ENCODE measurements at regions not wholly inside any gene's neighbourhood (a gene's known extent, or its start where the extent isn't known, plus 50 kb on each side); places are given as distances from the start of the nearest gene placed in this dataset.

- no peaks in the 10 kb centered on the region for H3K27me3 ChIP-seq (replicated peaks)
- in situ Hi-C loops (cut with HindIII; ENCODE audit: low pct_ligation_motif_present, low sequenced_read_pairs): no loop called here
- H3K27ac ChIP-seq: no peak overlapping the region
- DNase-seq: no peak
- H3K36me3 ChIP-seq (replicated peaks): no peaks in the 10 kb centered on the region
- H3K4me3 ChIP-seq (ENCODE audit: low read depth, low read length): no peak overlapping the region
- no peak for TF ChIP-seq CTCF (IDR thresholded peaks at IDR 0.05; ENCODE audit: low read depth, low read length, missing control alignments)
Observed at GRCh38 chr18:27501671-27502070, 316.6 kb upstream of the CHST9 start.

- in situ Hi-C loops (cut with HindIII; ENCODE audit: low pct_ligation_motif_present, low sequenced_read_pairs): no loop called here
- no peak for TF ChIP-seq CTCF (IDR thresholded peaks at IDR 0.05; ENCODE audit: low read depth, low read length, missing control alignments)
- DNase-seq: no peak
- Histone ChIP-seq H3K27me3 (replicated peaks) (no peaks in the 10 kb centered on the region), H3K36me3 (replicated peaks) (no peaks in the 10 kb centered on the region), H3K27ac (no peak overlapping the region), H3K4me3 (ENCODE audit: low read depth, low read length) (no peak overlapping the region)
Observed at GRCh38 chr18:27500531-27500930, 315.4 kb upstream of the CHST9 start.

- TF ChIP-seq CTCF (IDR thresholded peaks at IDR 0.05; ENCODE audit: low read depth, low read length, missing control alignments): no peak
- in situ Hi-C loops (cut with HindIII; ENCODE audit: low pct_ligation_motif_present, low sequenced_read_pairs): no loop called here
- Histone ChIP-seq H3K4me3 (ENCODE audit: low read depth, low read length) (no peak overlapping the region), H3K27me3 (replicated peaks) (no peaks in the 10 kb centered on the region), H3K36me3 (replicated peaks) (no peaks in the 10 kb centered on the region), H3K27ac (no peak overlapping the region)
- DNase-seq: no peak
Observed at GRCh38 chr18:27497246-27497645, 312.1 kb upstream of the CHST9 start.

- no peak for DNase-seq
- no peak for TF ChIP-seq CTCF (IDR thresholded peaks at IDR 0.05; ENCODE audit: low read depth, low read length, missing control alignments)
- H3K36me3 ChIP-seq (replicated peaks): no peaks in the 10 kb centered on the region
- no peak overlapping the region for H3K4me3 ChIP-seq (ENCODE audit: low read depth, low read length)
- in situ Hi-C loops (cut with HindIII; ENCODE audit: low pct_ligation_motif_present, low sequenced_read_pairs): no loop called here
- H3K27me3 ChIP-seq (replicated peaks): no peaks in the 10 kb centered on the region
- no peak overlapping the region for H3K27ac ChIP-seq
Observed at GRCh38 chr18:27493182-27493581, 308.1 kb upstream of the CHST9 start.

- in situ Hi-C loops (cut with HindIII; ENCODE audit: low pct_ligation_motif_present, low sequenced_read_pairs): no loop called here
- no peak for TF ChIP-seq CTCF (IDR thresholded peaks at IDR 0.05; ENCODE audit: low read depth, low read length, missing control alignments)
- H3K4me3 ChIP-seq (ENCODE audit: low read depth, low read length): no peak overlapping the region
- no peak overlapping the region for H3K27ac ChIP-seq
- DNase-seq: no peak
- H3K27me3 ChIP-seq (replicated peaks): no peaks in the 10 kb centered on the region
- H3K36me3 ChIP-seq (replicated peaks): no peaks in the 10 kb centered on the region
Observed at GRCh38 chr18:27491772-27492171, 306.7 kb upstream of the CHST9 start.

- Histone ChIP-seq H3K27me3 (replicated peaks) (no peaks in the 10 kb centered on the region), H3K36me3 (replicated peaks) (no peaks in the 10 kb centered on the region), H3K27ac (no peak overlapping the region), H3K4me3 (ENCODE audit: low read depth, low read length) (no peak overlapping the region)
- no peak for DNase-seq
- in situ Hi-C loops (cut with HindIII; ENCODE audit: low pct_ligation_motif_present, low sequenced_read_pairs): no loop called here
- no peak for TF ChIP-seq CTCF (IDR thresholded peaks at IDR 0.05; ENCODE audit: low read depth, low read length, missing control alignments)
Observed at GRCh38 chr18:27483276-27483675, 298.2 kb upstream of the CHST9 start.

Measured in brain microvascular endothelial cell (primary cell).